ENCODE measurements at regions not wholly inside any gene's neighbourhood (a gene's known extent, or its start where the extent isn't known, plus 50 kb on each side); places are given as distances from the start of the nearest gene placed in this dataset.

DNA sequence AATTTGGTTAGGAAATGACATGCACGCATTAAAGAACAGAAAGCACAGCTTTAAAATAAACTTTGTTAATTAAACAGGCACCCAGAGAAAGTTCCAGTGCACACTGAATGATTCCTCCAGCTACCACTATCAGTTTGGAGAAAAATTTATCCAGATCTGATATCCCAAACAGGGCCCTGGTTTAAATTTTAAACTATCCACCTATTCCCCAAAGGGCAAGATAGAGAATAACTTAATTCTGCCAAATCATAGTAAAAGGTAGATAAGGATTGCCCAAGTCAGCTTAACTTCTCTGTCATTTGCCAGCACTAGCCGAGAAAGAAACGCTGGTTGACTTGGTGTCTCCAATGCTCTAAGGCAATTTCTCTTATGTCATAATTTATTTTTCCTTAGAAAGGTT lies 321.9 kb upstream of the PKDCC start:
- H3F3A ChIP-seq (ENCODE audit: low read depth) = no peaks in the 10 kb centered on the region
- H3K4me3 ChIP-seq = no peak overlapping the region
- H3K9me3 ChIP-seq (ENCODE audit: low read depth) = no peaks in the 10 kb centered on the region
- no peaks in the 10 kb centered on the region for H3K9me3 Mint-ChIP-seq
- no peak for TF ChIP-seq EZH2 (IDR thresholded peaks at IDR 0.05)
- TF ChIP-seq EZH2phosphoT487 (IDR thresholded peaks at IDR 0.05) = no peak
- TF ChIP-seq, protein P1, sequence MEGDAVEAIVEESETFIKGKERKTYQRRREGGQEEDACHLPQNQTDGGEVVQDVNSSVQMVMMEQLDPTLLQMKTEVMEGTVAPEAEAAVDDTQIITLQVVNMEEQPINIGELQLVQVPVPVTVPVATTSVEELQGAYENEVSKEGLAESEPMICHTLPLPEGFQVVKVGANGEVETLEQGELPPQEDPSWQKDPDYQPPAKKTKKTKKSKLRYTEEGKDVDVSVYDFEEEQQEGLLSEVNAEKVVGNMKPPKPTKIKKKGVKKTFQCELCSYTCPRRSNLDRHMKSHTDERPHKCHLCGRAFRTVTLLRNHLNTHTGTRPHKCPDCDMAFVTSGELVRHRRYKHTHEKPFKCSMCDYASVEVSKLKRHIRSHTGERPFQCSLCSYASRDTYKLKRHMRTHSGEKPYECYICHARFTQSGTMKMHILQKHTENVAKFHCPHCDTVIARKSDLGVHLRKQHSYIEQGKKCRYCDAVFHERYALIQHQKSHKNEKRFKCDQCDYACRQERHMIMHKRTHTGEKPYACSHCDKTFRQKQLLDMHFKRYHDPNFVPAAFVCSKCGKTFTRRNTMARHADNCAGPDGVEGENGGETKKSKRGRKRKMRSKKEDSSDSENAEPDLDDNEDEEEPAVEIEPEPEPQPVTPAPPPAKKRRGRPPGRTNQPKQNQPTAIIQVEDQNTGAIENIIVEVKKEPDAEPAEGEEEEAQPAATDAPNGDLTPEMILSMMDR (IDR thresholded peaks at IDR 0.05) = no peak
- no peak overlapping the region for H3K27ac Mint-ChIP-seq
- H3K27me3 ChIP-seq = no peaks in the 10 kb centered on the region
- no peaks in the 10 kb centered on the region for H4K20me1 ChIP-seq (ENCODE audit: low read depth)
- no peak overlapping the region for H3K4me3 Mint-ChIP-seq
- H3K4me1 ChIP-seq = peaks cover 13% of the 10 kb centered on the region
- H3K4me1 Mint-ChIP-seq = peaks cover 36% of the 10 kb centered on the region
- H3K4me2 ChIP-seq = no peak overlapping the region
- peaks cover 2% of the 10 kb centered on the region for H3K27me3 Mint-ChIP-seq (ENCODE audit: insufficient read depth, low read depth)
- no peak for DNase-seq (ENCODE audit: low spot score)
- no peaks in the 10 kb centered on the region for H3K36me3 Mint-ChIP-seq
- no peaks in the 10 kb centered on the region for H3K36me3 ChIP-seq
- no peak overlapping the region for H3K27ac ChIP-seq
- no peak overlapping the region for H2AFZ ChIP-seq (replicated peaks)
- no peak overlapping the region for H3K9ac ChIP-seq
- no peaks in the 10 kb centered on the region for H3K79me2 ChIP-seq (ENCODE audit: low read depth)

DNA sequence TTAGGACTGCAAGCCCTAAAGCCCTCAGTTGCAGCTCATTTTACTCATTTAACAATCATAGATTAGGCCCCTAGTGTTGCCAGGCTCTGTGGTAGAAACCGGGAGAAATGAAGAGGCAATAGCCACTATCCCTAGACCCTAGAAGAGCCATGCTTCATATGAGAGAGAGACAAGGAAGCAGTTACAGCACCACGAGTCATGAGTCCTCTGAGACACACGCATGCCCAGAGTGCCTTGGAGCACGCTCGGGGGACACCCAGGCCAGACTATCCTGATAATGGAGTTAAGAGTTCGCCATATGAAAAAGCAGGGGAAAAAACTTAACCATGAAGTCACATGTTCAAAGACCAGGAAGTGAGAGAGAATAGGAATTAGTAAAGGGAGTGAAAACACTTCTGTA lies 321.5 kb upstream of the PKDCC start:
- Histone ChIP-seq H3K36me3 (no peaks in the 10 kb centered on the region), H3K4me3 (no peak overlapping the region), H3K9me3 (ENCODE audit: low read depth) (no peaks in the 10 kb centered on the region), H3K27me3 (no peaks in the 10 kb centered on the region), H3K9ac (no peak overlapping the region), H3K4me1 (peaks cover 13% of the 10 kb centered on the region), H3F3A (ENCODE audit: low read depth) (no peaks in the 10 kb centered on the region), H2AFZ (replicated peaks) (no peak overlapping the region), H3K27ac (no peak overlapping the region), H4K20me1 (ENCODE audit: low read depth) (no peaks in the 10 kb centered on the region), H3K79me2 (ENCODE audit: low read depth) (no peaks in the 10 kb centered on the region), H3K4me2 (no peak overlapping the region)
- peaks cover 34% of the 10 kb centered on the region for H3K4me1 Mint-ChIP-seq
- no peak for DNase-seq (ENCODE audit: low spot score)
- H3K36me3 Mint-ChIP-seq = no peaks in the 10 kb centered on the region
- no peak overlapping the region for H3K27ac Mint-ChIP-seq
- TF ChIP-seq EZH2phosphoT487 (IDR thresholded peaks at IDR 0.05) = no peak
- TF ChIP-seq EZH2 (IDR thresholded peaks at IDR 0.05) = no peak
- TF ChIP-seq, protein P1 (IDR thresholded peaks at IDR 0.05) = no peak
- H3K27me3 Mint-ChIP-seq (ENCODE audit: insufficient read depth, low read depth) = peaks cover 2% of the 10 kb centered on the region
- no peak overlapping the region for H3K4me3 Mint-ChIP-seq
- no peaks in the 10 kb centered on the region for H3K9me3 Mint-ChIP-seq

DNA sequence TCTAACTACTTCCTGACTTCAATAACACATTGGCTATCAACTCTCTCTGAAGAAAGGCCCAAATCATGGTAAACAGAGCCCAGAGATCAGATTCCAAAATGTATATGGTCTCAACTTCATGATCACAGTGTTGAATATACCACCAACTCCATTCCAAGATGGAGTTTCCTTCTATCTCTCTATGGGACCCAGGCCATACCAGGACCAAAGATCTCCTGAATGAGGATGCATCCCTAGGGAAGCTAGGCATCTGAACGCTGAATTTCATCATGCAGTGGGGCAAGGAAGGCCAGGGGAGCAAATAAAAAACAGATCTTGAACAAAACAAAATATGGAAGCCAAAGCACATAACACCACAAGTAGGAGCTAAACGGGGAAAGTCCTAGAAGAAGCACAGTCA lies 320.7 kb upstream of the PKDCC start:
- H3K9ac ChIP-seq = no peak overlapping the region
- no peak for DNase-seq (ENCODE audit: low spot score)
- H4K20me1 ChIP-seq (ENCODE audit: low read depth) = no peaks in the 10 kb centered on the region
- no peaks in the 10 kb centered on the region for H3F3A ChIP-seq (ENCODE audit: low read depth)
- H3K27ac ChIP-seq = no peak overlapping the region
- no peaks in the 10 kb centered on the region for H3K27me3 ChIP-seq
- Mint-ChIP-seq H3K9me3 (no peaks in the 10 kb centered on the region), H3K36me3 (no peaks in the 10 kb centered on the region), H3K27ac (no peak overlapping the region), H3K27me3 (ENCODE audit: insufficient read depth, low read depth) (peaks cover 2% of the 10 kb centered on the region), H3K4me1 (peaks cover 29% of the 10 kb centered on the region), H3K4me3 (no peak overlapping the region)
- no peak overlapping the region for H3K4me3 ChIP-seq
- no peak overlapping the region for H2AFZ ChIP-seq (replicated peaks)
- H3K9me3 ChIP-seq (ENCODE audit: low read depth) = no peaks in the 10 kb centered on the region
- no peaks in the 10 kb centered on the region for H3K79me2 ChIP-seq (ENCODE audit: low read depth)
- peaks cover 13% of the 10 kb centered on the region for H3K4me1 ChIP-seq
- no peak overlapping the region for H3K4me2 ChIP-seq
- TF ChIP-seq, protein P1 (IDR thresholded peaks at IDR 0.05) = no peak
- TF ChIP-seq EZH2 (IDR thresholded peaks at IDR 0.05) (no peak), EZH2phosphoT487 (IDR thresholded peaks at IDR 0.05) (no peak)
- H3K36me3 ChIP-seq = no peaks in the 10 kb centered on the region

All from neural progenitor cell (in vitro differentiated cells).